ENCODE measurements at regions not wholly inside any gene's neighbourhood (a gene's known extent, or its start where the extent isn't known, plus 50 kb on each side); places are given as distances from the start of the nearest gene placed in this dataset.

GRCh38 chr6:165806126-165806810, 143.2 kb upstream of the PDE10A start:
- Histone ChIP-seq H3K4me1 (peaks cover 0 to 12% (median 8%) of the 10 kb centered on the region in 4 donors), H3K36me3 (no peaks in the 10 kb centered on the region), H3K9me3 (peaks cover 0 to 9% (median 7%) of the 10 kb centered on the region in 4 donors), H3K27me3 (peaks cover 0 to 20% (median 0%) of the 10 kb centered on the region in 4 donors), H3K4me3 (no peak overlapping the region), H3K27ac (replicated peaks in 1 of 4) (no peak overlapping the region)
- 80% methylated on average over 13 of the region's 14 CpGs for whole genome bisulfite sequencing
- intact Hi-C loops (cut with DNase I), result no loop called here
- TF ChIP-seq CTCF (IDR thresholded peaks at IDR 0.05) (no peak), POLR2A (IDR thresholded peaks at IDR 0.05; ENCODE audit: low read depth) (no peak), EP300 (IDR thresholded peaks at IDR 0.05) (no peak), POLR2AphosphoS5 (IDR thresholded peaks at IDR 0.05) (no peak)
- DNase-seq (ENCODE audit: extremely low spot score), result no peak

- Histone ChIP-seq H3K9me3 (peaks cover 0 to 9% (median 7%) of the 10 kb centered on the region in 4 donors), H3K27ac (replicated peaks in 1 of 4) (no peak overlapping the region), H3K36me3 (no peaks in the 10 kb centered on the region), H3K27me3 (peaks cover 0 to 16% (median 0%) of the 10 kb centered on the region in 4 donors), H3K4me3 (no peak overlapping the region), H3K4me1 (peaks cover under 1 to 12% (median 8%) of the 10 kb centered on the region in 4 donors)
- 63% methylated on average over 7 of the region's 10 CpGs for WGBS
- no peak for DNase-seq (ENCODE audit: extremely low spot score)
- no peak for TF ChIP-seq POLR2AphosphoS5 (IDR thresholded peaks at IDR 0.05)
- TF ChIP-seq EP300 (IDR thresholded peaks at IDR 0.05), result no peak
- TF ChIP-seq POLR2A (IDR thresholded peaks at IDR 0.05; ENCODE audit: low read depth), result no peak
- no peak for TF ChIP-seq CTCF (IDR thresholded peaks at IDR 0.05)
- intact Hi-C loops (cut with DNase I), result no loop called here
These were observed 142.6 kb upstream of the PDE10A start for GRCh38 chr6:165805636-165806035.

GRCh38 chr6:165805067-165805555, 142.1 kb upstream of the PDE10A start:
- Histone ChIP-seq H3K9me3 (peaks cover 0 to 9% (median 7%) of the 10 kb centered on the region in 4 donors), H3K4me3 (peak overlapping the region; percentile 43 to 49 (median 46)), H3K4me1 (peaks cover 6 to 12% (median 8%) of the 10 kb centered on the region in 4 donors), H3K27ac (replicated peaks in 1 of 4) (no peak overlapping the region), H3K36me3 (no peaks in the 10 kb centered on the region), H3K27me3 (peaks cover 0 to 16% (median 0%) of the 10 kb centered on the region in 4 donors)
- no peak for TF ChIP-seq CTCF (IDR thresholded peaks at IDR 0.05)
- no peak for TF ChIP-seq POLR2AphosphoS5 (IDR thresholded peaks at IDR 0.05)
- no peak for TF ChIP-seq POLR2A (IDR thresholded peaks at IDR 0.05; ENCODE audit: low read depth)
- TF ChIP-seq EP300 (IDR thresholded peaks at IDR 0.05), result no peak
- intact Hi-C loops (cut with DNase I), result no loop called here
- 48% methylated on average over 10 of the region's 39 CpGs for WGBS
- no peak for DNase-seq (ENCODE audit: extremely low spot score)

- no peak for DNase-seq (ENCODE audit: extremely low spot score)
- Histone ChIP-seq H3K36me3 (no peaks in the 10 kb centered on the region), H3K4me1 (peaks cover 7 to 12% (median 8%) of the 10 kb centered on the region in 4 donors), H3K4me3 (peak overlapping the region; percentile 43 to 49 (median 46)), H3K27ac (replicated peaks in 1 of 4) (no peak overlapping the region), H3K9me3 (peaks cover 0 to 5% (median 4%) of the 10 kb centered on the region in 4 donors), H3K27me3 (peaks cover 0 to 16% (median 0%) of the 10 kb centered on the region in 4 donors)
- 13% methylated on average over 45 of the region's 61 CpGs for WGBS
- intact Hi-C loops (cut with DNase I), result no loop called here
- TF ChIP-seq EP300 (IDR thresholded peaks at IDR 0.05) (no peak), CTCF (IDR thresholded peaks at IDR 0.05) (no peak), POLR2AphosphoS5 (IDR thresholded peaks at IDR 0.05) (no peak), POLR2A (IDR thresholded peaks at IDR 0.05; ENCODE audit: low read depth) (no peak)
These were observed 141.5 kb upstream of the PDE10A start for GRCh38 chr6:165804331-165805066.

Data from esophagus muscularis mucosa (tissue), 4 donors.